ENCODE measurements at regions not wholly inside any gene's neighbourhood (a gene's known extent, or its start where the extent isn't known, plus 50 kb on each side); places are given as distances from the start of the nearest gene placed in this dataset.

DNA sequence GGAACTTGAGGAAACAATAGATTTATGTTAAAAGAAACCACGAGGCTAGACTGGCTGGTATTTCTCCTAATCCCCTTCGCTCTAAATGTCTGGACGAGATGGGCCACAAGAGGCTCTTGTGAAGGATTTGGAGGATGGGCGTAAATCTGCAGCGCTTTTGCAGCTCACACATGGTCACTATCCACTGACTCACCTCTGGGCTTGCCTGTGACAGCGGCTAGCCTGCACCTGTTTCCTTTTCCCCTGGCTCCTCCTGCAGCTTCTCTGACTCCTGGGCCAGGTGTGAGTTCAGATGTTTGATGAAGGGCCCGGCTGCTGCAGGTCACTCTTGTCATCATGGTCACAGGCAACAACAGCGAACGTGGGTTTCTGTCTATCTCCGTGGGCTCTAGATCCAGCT lies 629.4 kb downstream of the CBLN4 start:
- Histone ChIP-seq H3K9me3 (ENCODE audit: control insufficient read depth in 1 of 2, low read length in 2 of 2) (no peaks in the 10 kb centered on the region), H3K27me3 (ENCODE audit: insufficient read depth, low read length) (no peaks in the 10 kb centered on the region), H3K4me3 (ENCODE audit: low read length in 2 of 2) (no peak overlapping the region), H3K27ac (ENCODE audit: low read depth, low read length) (no peak overlapping the region), H3K36me3 (ENCODE audit: insufficient read depth, low read length) (no peaks in the 10 kb centered on the region), H3K4me1 (ENCODE audit: insufficient read depth, low read length) (no peaks in the 10 kb centered on the region)
- DNase-seq: no peak
- no peaks in the 10 kb centered on the region for H3K27me3 Mint-ChIP-seq
- CTCF ChIA-PET (ENCODE audit: partially characterized antibody): no interaction called here
- H3K27ac Mint-ChIP-seq: no peak overlapping the region
- no peak overlapping the region for H3K4me3 Mint-ChIP-seq
- intact Hi-C loops (cut with micrococcal nuclease): no loop called here
- POLR2A ChIA-PET (ENCODE audit: partially characterized antibody): no interaction called here
- no peaks in the 10 kb centered on the region for H3K36me3 Mint-ChIP-seq
- no peaks in the 10 kb centered on the region for H3K4me1 Mint-ChIP-seq
- peaks cover 0 to 10% (median 3%) of the 10 kb centered on the region in 8 donors for H3K9me3 Mint-ChIP-seq

DNA sequence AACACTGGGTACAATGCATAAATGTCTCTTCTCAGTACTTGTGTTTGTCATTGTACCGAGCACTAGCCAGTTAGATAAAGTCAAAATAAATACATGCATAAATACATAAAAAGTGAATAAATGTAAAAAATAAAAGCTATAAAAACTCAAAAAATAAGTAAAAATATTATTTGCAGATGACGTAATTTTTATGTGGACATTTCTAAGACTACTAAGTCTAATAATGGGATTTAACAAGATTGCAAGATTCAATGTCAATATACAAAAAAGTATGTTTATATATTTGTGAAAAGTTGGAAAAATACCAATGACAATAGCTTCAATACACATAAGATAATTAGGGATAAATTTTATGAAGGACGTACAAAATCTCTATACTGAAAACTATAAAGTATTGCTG lies 639.6 kb downstream of the CBLN4 start:
- H3K27me3 Mint-ChIP-seq: no peaks in the 10 kb centered on the region
- no peaks in the 10 kb centered on the region for H3K27me3 ChIP-seq (ENCODE audit: insufficient read depth, low read length)
- intact Hi-C loops (cut with micrococcal nuclease): no loop called here
- ChIA-PET POLR2A (ENCODE audit: partially characterized antibody) (no interaction called here), CTCF (ENCODE audit: partially characterized antibody) (no interaction called here)
- H3K27ac ChIP-seq (ENCODE audit: low read depth, low read length): no peak overlapping the region
- H3K4me3 Mint-ChIP-seq: no peak overlapping the region
- no peaks in the 10 kb centered on the region for H3K4me1 Mint-ChIP-seq
- H3K36me3 Mint-ChIP-seq: no peaks in the 10 kb centered on the region
- no peaks in the 10 kb centered on the region for H3K4me1 ChIP-seq (ENCODE audit: insufficient read depth, low read length)
- no peak for DNase-seq
- no peak overlapping the region for H3K27ac Mint-ChIP-seq
- H3K4me3 ChIP-seq (ENCODE audit: low read length in 2 of 2): no peak overlapping the region
- no peaks in the 10 kb centered on the region for H3K36me3 ChIP-seq (ENCODE audit: insufficient read depth, low read length)
- H3K9me3 ChIP-seq (ENCODE audit: control insufficient read depth in 1 of 2, low read length in 2 of 2): no peaks in the 10 kb centered on the region
- H3K9me3 Mint-ChIP-seq: peaks cover 0 to 9% (median 4%) of the 10 kb centered on the region in 8 donors

DNA sequence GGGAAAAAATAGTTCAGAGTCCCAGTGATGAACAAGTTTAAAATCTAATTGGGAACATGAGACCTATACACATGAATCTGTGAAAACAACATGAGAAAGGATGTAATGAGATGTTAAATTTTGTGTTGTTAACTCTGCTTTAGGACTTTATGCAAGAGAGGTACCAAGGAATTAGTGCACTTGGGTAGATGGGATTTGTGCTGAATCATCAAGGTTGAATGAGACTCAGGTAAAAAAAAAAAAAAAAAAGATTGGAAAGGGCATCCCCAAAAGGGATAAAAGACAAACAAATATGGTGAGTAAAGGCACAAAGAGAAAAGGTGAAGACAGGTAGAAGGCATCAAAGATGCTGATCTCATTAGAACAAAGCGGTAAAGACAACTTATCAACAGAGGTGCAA lies 644.4 kb downstream of the CBLN4 start:
- Histone ChIP-seq H3K27me3 (ENCODE audit: insufficient read depth, low read length) (no peaks in the 10 kb centered on the region), H3K4me1 (ENCODE audit: insufficient read depth, low read length) (no peaks in the 10 kb centered on the region), H3K9me3 (ENCODE audit: control insufficient read depth in 1 of 2, low read length in 2 of 2) (no peaks in the 10 kb centered on the region), H3K27ac (ENCODE audit: low read depth, low read length) (no peak overlapping the region), H3K36me3 (ENCODE audit: insufficient read depth, low read length) (no peaks in the 10 kb centered on the region), H3K4me3 (ENCODE audit: low read length in 2 of 2) (no peak overlapping the region)
- no peaks in the 10 kb centered on the region for H3K36me3 Mint-ChIP-seq
- CTCF ChIA-PET (ENCODE audit: partially characterized antibody): no interaction called here
- no peak for DNase-seq
- H3K27me3 Mint-ChIP-seq: no peaks in the 10 kb centered on the region
- POLR2A ChIA-PET (ENCODE audit: partially characterized antibody): no interaction called here
- H3K27ac Mint-ChIP-seq: no peak overlapping the region
- H3K9me3 Mint-ChIP-seq: peaks cover 0 to 12% (median 4%) of the 10 kb centered on the region in 8 donors
- no peak overlapping the region for H3K4me3 Mint-ChIP-seq
- intact Hi-C loops (cut with micrococcal nuclease): no loop called here
- H3K4me1 Mint-ChIP-seq: no peaks in the 10 kb centered on the region

DNA sequence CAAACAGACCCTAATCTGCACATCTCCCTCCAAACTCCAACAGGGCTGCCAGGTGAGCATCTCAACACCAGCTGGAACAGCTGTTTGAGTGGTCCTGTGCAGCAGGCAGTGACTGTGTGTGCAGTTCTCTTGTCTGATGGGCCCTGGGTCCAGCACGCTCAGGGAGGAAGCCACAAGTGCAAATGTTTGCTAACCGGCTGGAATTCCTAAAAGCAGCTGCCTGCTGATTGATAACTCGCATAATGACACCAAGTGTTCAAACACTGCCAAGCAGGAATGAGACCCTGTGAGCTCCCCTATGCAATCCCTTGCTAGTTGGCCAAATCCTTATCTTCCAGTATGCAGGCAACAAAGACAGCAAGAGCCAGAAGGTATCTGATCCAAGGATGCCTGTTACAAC lies 650.6 kb downstream of the CBLN4 start:
- Histone ChIP-seq H3K27me3 (ENCODE audit: insufficient read depth, low read length) (no peaks in the 10 kb centered on the region), H3K4me1 (ENCODE audit: insufficient read depth, low read length) (no peaks in the 10 kb centered on the region), H3K4me3 (ENCODE audit: low read length in 2 of 2) (no peak overlapping the region), H3K9me3 (ENCODE audit: control insufficient read depth in 1 of 2, low read length in 2 of 2) (no peaks in the 10 kb centered on the region), H3K27ac (ENCODE audit: low read depth, low read length) (no peak overlapping the region), H3K36me3 (ENCODE audit: insufficient read depth, low read length) (no peaks in the 10 kb centered on the region)
- Mint-ChIP-seq H3K36me3 (no peaks in the 10 kb centered on the region), H3K27me3 (no peaks in the 10 kb centered on the region), H3K4me1 (no peaks in the 10 kb centered on the region), H3K27ac (no peak overlapping the region), H3K4me3 (no peak overlapping the region), H3K9me3 (peaks cover 0 to 27% (median 9%) of the 10 kb centered on the region in 8 donors)
- DNase-seq: no peak
- ChIA-PET POLR2A (ENCODE audit: partially characterized antibody) (no interaction called here), CTCF (ENCODE audit: partially characterized antibody) (no interaction called here)
- intact Hi-C loops (cut with micrococcal nuclease): no loop called here

DNA sequence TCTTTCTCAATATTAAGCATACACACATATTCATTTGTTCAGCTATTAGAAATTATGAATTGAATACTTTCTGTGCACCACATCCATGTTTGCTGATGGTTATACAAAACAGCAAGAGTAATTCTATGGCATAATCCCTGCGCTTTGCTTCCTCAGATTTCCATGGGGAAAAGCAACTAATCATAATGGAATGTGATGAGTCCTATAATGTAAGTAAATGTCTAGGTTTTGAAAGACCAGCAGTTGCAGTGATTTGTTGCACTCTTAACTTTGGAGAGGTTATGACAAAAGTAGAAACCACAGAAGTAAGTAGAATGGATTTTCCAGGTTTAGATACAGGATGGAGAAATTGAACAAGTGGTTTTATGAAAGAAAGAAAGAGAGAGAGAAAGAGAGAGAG lies 652.1 kb downstream of the CBLN4 start:
- Mint-ChIP-seq H3K27ac (no peak overlapping the region), H3K4me3 (no peak overlapping the region)
- intact Hi-C loops (cut with micrococcal nuclease): no loop called here

DNA sequence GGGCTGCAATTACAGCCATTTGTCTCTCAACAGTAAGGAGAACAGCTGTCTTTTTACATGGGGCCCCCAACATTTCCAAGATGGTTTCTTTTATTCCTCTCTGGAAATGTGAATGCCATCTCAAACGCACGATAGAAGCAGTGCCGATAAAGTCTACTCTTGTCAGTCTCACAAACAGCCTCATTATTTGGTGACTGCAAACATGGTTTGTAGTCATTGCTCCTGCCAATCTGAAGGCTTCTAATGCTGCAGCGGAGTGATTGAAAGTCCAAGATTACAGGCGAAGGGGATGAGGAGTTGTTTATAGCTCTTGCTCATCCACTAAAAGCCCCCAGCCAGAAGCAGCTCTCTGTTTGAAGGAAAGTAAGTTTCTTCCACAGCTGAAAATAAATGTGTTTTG lies 657.1 kb downstream of the CBLN4 start:
- intact Hi-C loops (cut with micrococcal nuclease): no loop called here
- no peak overlapping the region for H3K4me3 Mint-ChIP-seq
- no peak overlapping the region for H3K27ac ChIP-seq (ENCODE audit: low read depth, low read length)
- H3K9me3 ChIP-seq (ENCODE audit: control insufficient read depth in 1 of 2, low read length in 2 of 2): no peaks in the 10 kb centered on the region
- H3K9me3 Mint-ChIP-seq: peaks cover 2 to 33% (median 8%) of the 10 kb centered on the region in 8 donors
- no peaks in the 10 kb centered on the region for H3K36me3 ChIP-seq (ENCODE audit: insufficient read depth, low read length)
- ChIA-PET CTCF (ENCODE audit: partially characterized antibody) (no interaction called here), POLR2A (ENCODE audit: partially characterized antibody) (no interaction called here)
- no peaks in the 10 kb centered on the region for H3K27me3 ChIP-seq (ENCODE audit: insufficient read depth, low read length)
- no peaks in the 10 kb centered on the region for H3K27me3 Mint-ChIP-seq
- H3K4me3 ChIP-seq (ENCODE audit: low read length in 2 of 2): no peak overlapping the region
- no peaks in the 10 kb centered on the region for H3K4me1 Mint-ChIP-seq
- DNase-seq: no peak
- H3K36me3 Mint-ChIP-seq: no peaks in the 10 kb centered on the region
- H3K27ac Mint-ChIP-seq: no peak overlapping the region
- H3K4me1 ChIP-seq (ENCODE audit: insufficient read depth, low read length): no peaks in the 10 kb centered on the region

More for the DNA sequence above, 652.1 kb downstream of the CBLN4 start:
- H3K27me3 ChIP-seq (ENCODE audit: insufficient read depth, low read length): no peaks in the 10 kb centered on the region
- no peak overlapping the region for H3K4me3 ChIP-seq (ENCODE audit: low read length in 2 of 2)
- ChIA-PET POLR2A (ENCODE audit: partially characterized antibody) (no interaction called here), CTCF (ENCODE audit: partially characterized antibody) (no interaction called here)
- DNase-seq: no peak
- Mint-ChIP-seq H3K36me3 (no peaks in the 10 kb centered on the region), H3K27me3 (no peaks in the 10 kb centered on the region), H3K9me3 (peaks cover 0 to 27% (median 9%) of the 10 kb centered on the region in 8 donors), H3K4me1 (no peaks in the 10 kb centered on the region)
- H3K36me3 ChIP-seq (ENCODE audit: insufficient read depth, low read length): no peaks in the 10 kb centered on the region
- no peaks in the 10 kb centered on the region for H3K9me3 ChIP-seq (ENCODE audit: control insufficient read depth in 1 of 2, low read length in 2 of 2)
- H3K27ac ChIP-seq (ENCODE audit: low read depth, low read length): no peak overlapping the region
- H3K4me1 ChIP-seq (ENCODE audit: insufficient read depth, low read length): no peaks in the 10 kb centered on the region

DNA sequence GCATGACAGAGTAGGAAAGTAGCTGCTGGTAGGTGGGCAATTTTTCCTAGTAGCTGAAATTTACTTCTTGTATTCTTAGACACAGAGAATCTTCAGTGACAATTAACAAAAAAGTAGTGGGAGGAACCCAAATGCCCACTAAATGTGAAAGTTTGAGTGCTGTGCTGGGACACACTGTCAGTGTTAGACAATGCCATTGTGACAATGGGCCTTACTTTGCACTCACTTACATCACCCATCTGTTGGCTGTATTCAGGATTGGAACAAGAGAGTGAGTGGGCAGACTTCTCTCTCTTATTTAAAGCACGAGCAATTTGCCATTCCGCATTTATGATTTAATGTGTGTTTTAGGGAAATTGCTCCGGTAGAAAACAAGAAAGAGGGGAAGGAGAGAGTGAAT lies 662.5 kb downstream of the CBLN4 start:
- Mint-ChIP-seq H3K36me3 (no peaks in the 10 kb centered on the region), H3K27ac (no peak overlapping the region), H3K27me3 (no peaks in the 10 kb centered on the region), H3K9me3 (peaks cover 0 to 23% (median 5%) of the 10 kb centered on the region in 8 donors), H3K4me3 (no peak overlapping the region), H3K4me1 (no peaks in the 10 kb centered on the region)
- Histone ChIP-seq H3K9me3 (ENCODE audit: control insufficient read depth in 1 of 2, low read length in 2 of 2) (no peaks in the 10 kb centered on the region), H3K36me3 (ENCODE audit: insufficient read depth, low read length) (no peaks in the 10 kb centered on the region), H3K27ac (ENCODE audit: low read depth, low read length) (no peak overlapping the region), H3K4me1 (ENCODE audit: insufficient read depth, low read length) (no peaks in the 10 kb centered on the region), H3K27me3 (ENCODE audit: insufficient read depth, low read length) (no peaks in the 10 kb centered on the region), H3K4me3 (ENCODE audit: low read length in 2 of 2) (no peak overlapping the region)
- ChIA-PET CTCF (ENCODE audit: partially characterized antibody) (no interaction called here), POLR2A (ENCODE audit: partially characterized antibody) (no interaction called here)
- intact Hi-C loops (cut with micrococcal nuclease): no loop called here
- no peak for DNase-seq

DNA sequence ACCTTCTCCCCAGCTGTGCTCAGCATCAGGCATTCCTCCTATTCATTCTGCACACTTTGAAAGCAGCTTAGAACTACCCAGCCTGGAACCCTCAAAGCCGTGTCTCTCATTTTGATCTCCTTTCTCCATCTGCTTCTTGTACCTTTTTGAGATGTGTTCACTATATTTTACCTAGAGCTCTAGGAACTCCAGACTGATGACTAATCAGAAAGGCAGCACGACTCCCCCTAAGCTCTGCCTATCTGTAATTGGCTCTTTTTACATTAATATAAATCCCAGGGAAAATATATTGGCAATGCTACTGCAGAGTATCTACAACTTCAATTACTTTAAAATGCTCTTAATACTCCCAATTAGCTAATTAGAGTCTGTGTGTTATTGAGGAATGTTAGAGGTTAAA lies 671.5 kb downstream of the CBLN4 start:
- no peaks in the 10 kb centered on the region for H3K4me1 Mint-ChIP-seq
- no peaks in the 10 kb centered on the region for H3K36me3 Mint-ChIP-seq
- H3K4me1 ChIP-seq (ENCODE audit: insufficient read depth, low read length): no peaks in the 10 kb centered on the region
- H3K4me3 Mint-ChIP-seq: no peak overlapping the region
- CTCF ChIA-PET (ENCODE audit: partially characterized antibody): no interaction called here
- H3K9me3 Mint-ChIP-seq: peaks cover 0 to 6% (median 4%) of the 10 kb centered on the region in 8 donors
- H3K27ac ChIP-seq (ENCODE audit: low read depth, low read length): no peak overlapping the region
- intact Hi-C loops (cut with micrococcal nuclease): no loop called here
- DNase-seq: no peak
- POLR2A ChIA-PET (ENCODE audit: partially characterized antibody): no interaction called here
- H3K36me3 ChIP-seq (ENCODE audit: insufficient read depth, low read length): no peaks in the 10 kb centered on the region
- no peak overlapping the region for H3K27ac Mint-ChIP-seq
- no peaks in the 10 kb centered on the region for H3K9me3 ChIP-seq (ENCODE audit: control insufficient read depth in 1 of 2, low read length in 2 of 2)
- no peaks in the 10 kb centered on the region for H3K27me3 ChIP-seq (ENCODE audit: insufficient read depth, low read length)
- no peak overlapping the region for H3K4me3 ChIP-seq (ENCODE audit: low read length in 2 of 2)
- no peaks in the 10 kb centered on the region for H3K27me3 Mint-ChIP-seq
